Lower lobe of right lung (tissue), 2 donors: ENCODE measurements at regions not wholly inside any gene's neighbourhood (a gene's known extent, or its start where the extent isn't known, plus 50 kb on each side); places are given as distances from the start of the nearest gene placed in this dataset.

Experiments
- ATAC-seq, 2 donors: fragments of 200-7000 bp; cut with Tn5 transposase; one replicate each; pipeline ENCODE4 v1.9.1; 2020 to 2022; ENCODE audit warnings: mild to moderate bottlenecking in 2 of 2, moderate library complexity in 2 of 2
- DNase-seq: peaks from one replicate; pipeline ENCODE4 v3.0.0-alpha.2; 2020
- H3K27ac ChIP-seq: fragments of 200-600 bp; one replicate; pipeline ENCODE4 v1.8.0; 2022
- H3K27me3 ChIP-seq: fragments of 200-600 bp; one replicate; pipeline ENCODE4 v1.8.0; 2022; ENCODE audit warnings: low read depth
- H3K36me3 ChIP-seq: fragments of 200-600 bp; one replicate; pipeline ENCODE4 v1.8.0; 2022; ENCODE audit warnings: mild to moderate bottlenecking
- H3K4me1 ChIP-seq: fragments of 200-600 bp; one replicate; pipeline ENCODE4 v1.8.0; 2022
- H3K4me3 ChIP-seq: fragments of 200-600 bp; one replicate; pipeline ENCODE4 v1.8.0; 2022; ENCODE audit warnings: mild to moderate bottlenecking
- H3K9me3 ChIP-seq: fragments of 200-600 bp; one replicate; pipeline ENCODE4 v1.8.0; 2022
- intact Hi-C: fragments of 100-400 bp; cut with DNase I; formaldehyde crosslinking; loops from one replicate; pipeline ENCODE4 v1.11.0; 2022
- TF ChIP-seq, protein P1 (sequence below): fragments of 200-600 bp; IDR thresholded peaks from one replicate; pipeline ENCODE4 v1.8.0; 2022; ENCODE audit warnings: antibody characterized with exemption, mild to moderate bottlenecking
- donor health status: DM: no; HTN: yes; CAD: no; lungs with severe emphysema.

DNA sequence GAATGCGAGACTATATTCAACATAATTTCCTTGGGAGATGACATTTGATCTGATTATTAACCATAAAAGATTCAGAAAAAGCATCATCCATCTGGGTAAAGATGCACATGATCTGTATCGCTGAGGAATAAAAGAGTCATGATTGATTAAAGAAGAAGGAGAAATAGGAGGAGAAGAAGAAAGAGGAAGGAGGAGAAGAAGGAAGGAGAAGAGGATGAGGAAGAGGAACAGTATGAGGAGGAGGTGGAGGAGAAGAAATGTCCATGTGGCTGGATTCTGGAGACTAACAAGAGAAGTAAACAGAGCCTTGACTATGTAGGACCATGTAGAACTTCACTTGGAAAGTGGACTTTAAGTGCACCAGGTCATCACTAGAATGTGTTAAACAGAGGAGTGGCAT is 947.4 kb downstream of the LRFN5 start:
- DNase-seq (no peak), ATAC-seq (no peak)
- Histone ChIP-seq H3K27me3 (no peaks in the 10 kb centered on the region), H3K27ac (no peak overlapping the region), H3K36me3 (no peaks in the 10 kb centered on the region), H3K4me3 (no peak overlapping the region), H3K9me3 (no peaks in the 10 kb centered on the region), H3K4me1 (no peaks in the 10 kb centered on the region)
- intact Hi-C loops, result no loop called here
- TF ChIP-seq, protein P1, sequence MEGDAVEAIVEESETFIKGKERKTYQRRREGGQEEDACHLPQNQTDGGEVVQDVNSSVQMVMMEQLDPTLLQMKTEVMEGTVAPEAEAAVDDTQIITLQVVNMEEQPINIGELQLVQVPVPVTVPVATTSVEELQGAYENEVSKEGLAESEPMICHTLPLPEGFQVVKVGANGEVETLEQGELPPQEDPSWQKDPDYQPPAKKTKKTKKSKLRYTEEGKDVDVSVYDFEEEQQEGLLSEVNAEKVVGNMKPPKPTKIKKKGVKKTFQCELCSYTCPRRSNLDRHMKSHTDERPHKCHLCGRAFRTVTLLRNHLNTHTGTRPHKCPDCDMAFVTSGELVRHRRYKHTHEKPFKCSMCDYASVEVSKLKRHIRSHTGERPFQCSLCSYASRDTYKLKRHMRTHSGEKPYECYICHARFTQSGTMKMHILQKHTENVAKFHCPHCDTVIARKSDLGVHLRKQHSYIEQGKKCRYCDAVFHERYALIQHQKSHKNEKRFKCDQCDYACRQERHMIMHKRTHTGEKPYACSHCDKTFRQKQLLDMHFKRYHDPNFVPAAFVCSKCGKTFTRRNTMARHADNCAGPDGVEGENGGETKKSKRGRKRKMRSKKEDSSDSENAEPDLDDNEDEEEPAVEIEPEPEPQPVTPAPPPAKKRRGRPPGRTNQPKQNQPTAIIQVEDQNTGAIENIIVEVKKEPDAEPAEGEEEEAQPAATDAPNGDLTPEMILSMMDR, result no peak

DNA sequence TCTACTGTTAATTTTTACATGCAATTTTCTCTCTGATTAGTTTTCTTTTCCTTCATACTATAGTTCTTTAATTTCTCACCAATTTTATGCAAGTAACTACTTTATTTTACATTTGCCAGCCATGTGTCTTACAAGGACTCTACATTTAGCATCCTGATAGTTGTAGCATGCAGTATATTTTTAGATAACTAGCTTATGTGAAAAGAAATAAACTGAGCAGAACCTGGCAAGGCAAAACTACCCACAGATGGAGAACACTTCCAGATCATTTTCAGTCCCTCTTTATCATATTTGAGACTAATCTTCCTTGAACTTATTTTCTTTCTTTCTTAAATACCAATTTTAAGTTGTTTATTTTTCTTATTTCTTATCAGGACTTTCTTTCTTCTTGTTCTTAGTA is 943.6 kb downstream of the LRFN5 start:
- DNase-seq, result no peak
- Histone ChIP-seq H3K27me3 (no peaks in the 10 kb centered on the region), H3K9me3 (no peaks in the 10 kb centered on the region), H3K4me3 (no peak overlapping the region), H3K27ac (no peak overlapping the region), H3K4me1 (no peaks in the 10 kb centered on the region), H3K36me3 (no peaks in the 10 kb centered on the region)
- intact Hi-C loops, result no loop called here
- ATAC-seq, result no peak
- TF ChIP-seq, protein P1, result no peak

DNA sequence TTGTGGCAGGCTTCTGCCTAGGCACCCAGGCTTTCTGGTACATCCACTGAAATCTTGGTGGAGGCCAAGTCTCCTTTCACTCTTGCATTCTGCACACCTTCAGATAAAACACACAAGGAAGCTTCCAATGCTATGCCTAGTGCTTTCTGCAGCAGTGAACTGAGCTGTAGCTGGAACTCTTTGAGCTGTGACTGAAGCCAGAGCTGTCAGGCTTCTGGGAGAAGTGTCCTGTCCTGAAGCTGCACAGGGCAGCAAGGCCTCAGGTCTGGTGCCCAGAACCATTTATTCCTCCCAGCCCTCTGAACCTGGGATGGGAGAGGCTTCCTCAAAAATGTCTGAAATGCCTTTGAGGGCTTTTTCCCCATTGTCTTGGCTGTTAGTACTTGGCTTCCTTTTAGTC is 941.7 kb downstream of the LRFN5 start:
- Histone ChIP-seq H3K27ac (no peak overlapping the region), H3K4me3 (no peak overlapping the region), H3K36me3 (no peaks in the 10 kb centered on the region), H3K9me3 (no peaks in the 10 kb centered on the region), H3K27me3 (no peaks in the 10 kb centered on the region), H3K4me1 (no peaks in the 10 kb centered on the region)
- intact Hi-C loops, result no loop called here
- TF ChIP-seq, protein P1, result no peak
- ATAC-seq (no peak), DNase-seq (no peak)

DNA sequence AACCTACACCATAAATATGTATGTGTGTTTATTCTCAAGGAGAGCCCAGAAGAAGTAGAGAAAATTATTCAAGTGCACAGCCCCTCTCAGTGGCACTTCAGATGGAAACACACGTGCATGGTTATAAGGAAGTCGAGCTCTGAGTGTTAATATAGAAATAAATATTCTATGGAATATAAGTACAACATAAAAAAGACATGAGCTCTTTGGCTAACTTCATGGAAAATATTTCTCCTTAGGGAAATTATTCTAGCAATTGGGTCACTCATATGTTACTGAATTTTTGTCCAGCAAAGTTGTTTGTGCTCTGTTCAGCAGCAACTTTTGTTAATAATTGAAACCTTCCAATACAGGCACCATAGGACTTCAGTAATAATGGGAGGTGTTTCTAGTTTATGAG is 939.0 kb downstream of the LRFN5 start:
- ATAC-seq, result no peak
- intact Hi-C loops, result no loop called here
- H3K9me3 ChIP-seq, result no peaks in the 10 kb centered on the region
- DNase-seq, result no peak
- no peak overlapping the region for H3K4me3 ChIP-seq
- H3K36me3 ChIP-seq, result no peaks in the 10 kb centered on the region
- H3K27ac ChIP-seq, result no peak overlapping the region
- no peaks in the 10 kb centered on the region for H3K4me1 ChIP-seq
- TF ChIP-seq, protein P1, result no peak
- no peaks in the 10 kb centered on the region for H3K27me3 ChIP-seq

DNA sequence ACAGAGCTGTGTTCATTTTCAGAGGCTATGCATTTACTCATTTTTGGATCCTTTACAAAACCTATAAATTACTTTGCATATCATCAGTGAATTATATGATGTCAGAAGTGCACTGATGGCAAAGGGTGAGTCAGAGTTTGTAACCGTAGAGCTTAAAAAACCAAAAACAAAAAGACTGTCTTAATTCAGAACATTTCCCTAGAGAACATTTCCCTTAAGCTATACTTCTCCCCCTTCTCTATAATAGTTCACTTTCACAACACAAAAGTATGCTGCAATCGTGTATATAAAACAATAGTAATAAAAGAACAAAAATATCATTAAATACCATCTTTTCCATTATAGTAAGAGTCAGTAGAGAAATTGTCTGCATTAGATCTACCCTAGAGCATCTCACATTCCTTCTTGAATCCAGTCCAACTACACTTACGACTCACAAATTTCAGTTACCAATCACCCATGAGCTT is 934.9 kb downstream of the LRFN5 start:
- no peak for ATAC-seq

More for the DNA sequence above, 934.9 kb downstream of the LRFN5 start:
- TF ChIP-seq, protein P1, result no peak
- Histone ChIP-seq H3K27ac (no peak overlapping the region), H3K36me3 (no peaks in the 10 kb centered on the region), H3K9me3 (no peaks in the 10 kb centered on the region), H3K4me1 (no peaks in the 10 kb centered on the region), H3K4me3 (no peak overlapping the region), H3K27me3 (no peaks in the 10 kb centered on the region)
- intact Hi-C loops, result no loop called here
- no peak for DNase-seq
